ENCODE measurements at regions not wholly inside any gene's neighbourhood (a gene's known extent, or its start where the extent isn't known, plus 50 kb on each side); places are given as distances from the start of the nearest gene placed in this dataset.

GRCh38 chr2:21972586-21972985 lies 848.8 kb downstream of the TDRD15 start:
- Histone ChIP-seq H3K4me3 (no peak overlapping the region), H3K9me3 (no peaks in the 10 kb centered on the region), H3K27me3 (no peaks in the 10 kb centered on the region), H3K27ac (no peak overlapping the region), H3K4me1 (no peaks in the 10 kb centered on the region), H3K36me3 (no peaks in the 10 kb centered on the region)
- no peak for TF ChIP-seq POLR2A (IDR thresholded peaks at IDR 0.05)
- TF ChIP-seq CTCF (IDR thresholded peaks at IDR 0.05): no peak
- 48 to 62% (median 60%) methylated on average over 4 of the region's 4 CpGs for WGBS, 4 donors
- no peak for ATAC-seq
- no peak for DNase-seq
- intact Hi-C loops (cut with DNase I): no loop called here

- TF ChIP-seq CTCF (IDR thresholded peaks at IDR 0.05) (no peak), POLR2A (IDR thresholded peaks at IDR 0.05) (no peak)
- H3K9me3 ChIP-seq: peaks cover 0 to 5% (median 0%) of the 10 kb centered on the region in 12 donors
- H3K27me3 ChIP-seq: no peaks in the 10 kb centered on the region
- H3K4me3 ChIP-seq: no peak overlapping the region
- ATAC-seq: no peak
- H3K36me3 ChIP-seq: no peaks in the 10 kb centered on the region
- WGBS, 4 donors: 74 to 92% (median 83%) methylated on average over 1 of the region's 1 CpG
- no peak overlapping the region for H3K27ac ChIP-seq
- H3K4me1 ChIP-seq: no peaks in the 10 kb centered on the region
- intact Hi-C loops (cut with DNase I): no loop called here
- no peak for DNase-seq
These were observed 857.4 kb downstream of the TDRD15 start for GRCh38 chr2:21981127-21981526.

- DNase-seq (no peak), ATAC-seq (no peak)
- no peaks in the 10 kb centered on the region for H3K27me3 ChIP-seq
- H3K27ac ChIP-seq: no peak overlapping the region
- H3K9me3 ChIP-seq: peaks cover 0 to 31% (median 15%) of the 10 kb centered on the region in 12 donors
- intact Hi-C loops (cut with DNase I): no loop called here
- no peaks in the 10 kb centered on the region for H3K36me3 ChIP-seq
- TF ChIP-seq CTCF (IDR thresholded peaks at IDR 0.05): no peak
- TF ChIP-seq POLR2A (IDR thresholded peaks at IDR 0.05): no peak
- no peaks in the 10 kb centered on the region for H3K4me1 ChIP-seq
- H3K4me3 ChIP-seq: no peak overlapping the region
- 88 to 96% (median 91%) methylated on average over 1 of the region's 1 CpG for WGBS, 4 donors
These were observed 869.2 kb downstream of the TDRD15 start for GRCh38 chr2:21993002-21993401.

- intact Hi-C loops (cut with DNase I): no loop called here
These were observed 872.6 kb downstream of the TDRD15 start for GRCh38 chr2:21996339-21996738.

More at GRCh38 chr2:21996339-21996738, 872.6 kb downstream of the TDRD15 start:
- TF ChIP-seq CTCF (IDR thresholded peaks at IDR 0.05) (no peak), POLR2A (IDR thresholded peaks at IDR 0.05) (no peak)
- ATAC-seq (no peak), DNase-seq (no peak)
- H3K4me1 ChIP-seq: no peaks in the 10 kb centered on the region
- WGBS, 4 donors: 74 to 87% (median 79%) methylated on average over 5 of the region's 5 CpGs
- H3K36me3 ChIP-seq: no peaks in the 10 kb centered on the region
- peaks cover 0 to 31% (median 14%) of the 10 kb centered on the region in 12 donors for H3K9me3 ChIP-seq
- H3K27me3 ChIP-seq: no peaks in the 10 kb centered on the region
- no peak overlapping the region for H3K27ac ChIP-seq
- H3K4me3 ChIP-seq: no peak overlapping the region

All from heart left ventricle (tissue), 16 donors.